WI38 (cell line): ENCODE measurements at regions not wholly inside any gene's neighbourhood (a gene's known extent, or its start where the extent isn't known, plus 50 kb on each side); places are given as distances from the start of the nearest gene placed in this dataset.
"Not testable (repeated sequence)": the region's sequence is repeated elsewhere in the genome, so short reads cannot be mapped to it uniquely, and the experiment has no call there.

Source experiments
- H3K4me3 ChIP-seq: 2 replicates; pipeline ENCODE4 v1.5.1; 2011; ENCODE audit warnings: low read depth, mild to moderate bottlenecking, control low read depth, low read length
- CTCF ChIP-seq: IDR thresholded peaks from 2 replicates; pipeline ENCODE4 v1.5.1; 2012; ENCODE audit warnings: low read depth, mild to moderate bottlenecking, control low read depth, low read length

DNA sequence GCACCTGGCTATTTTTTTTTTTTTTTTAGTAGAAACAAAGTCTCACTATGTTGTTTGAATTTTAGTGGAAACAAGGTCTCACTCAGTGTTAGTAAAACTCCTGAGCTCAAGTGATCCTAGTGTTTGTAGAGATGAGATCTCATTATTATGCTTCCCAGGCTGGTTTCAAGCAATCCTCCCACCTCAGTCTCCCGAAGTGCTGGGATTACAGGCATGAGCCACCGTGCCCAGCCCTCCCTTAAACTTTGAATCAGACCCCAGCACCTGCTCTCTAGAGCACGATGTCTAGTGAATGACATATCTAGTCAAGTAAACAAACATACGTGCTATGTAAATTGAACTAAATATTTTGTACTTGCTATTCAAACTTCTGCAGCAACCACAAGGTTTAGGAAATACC is 105.6 kb upstream of the MYO3A start:
- TF ChIP-seq CTCF, result no peak
- H3K4me3 ChIP-seq, result no peak overlapping the region

- H3K4me3 ChIP-seq, result no peak overlapping the region
- no peak for TF ChIP-seq CTCF
Measured at GRCh38 chr10:25831080-25831479, 102.9 kb upstream of the MYO3A start.

DNA sequence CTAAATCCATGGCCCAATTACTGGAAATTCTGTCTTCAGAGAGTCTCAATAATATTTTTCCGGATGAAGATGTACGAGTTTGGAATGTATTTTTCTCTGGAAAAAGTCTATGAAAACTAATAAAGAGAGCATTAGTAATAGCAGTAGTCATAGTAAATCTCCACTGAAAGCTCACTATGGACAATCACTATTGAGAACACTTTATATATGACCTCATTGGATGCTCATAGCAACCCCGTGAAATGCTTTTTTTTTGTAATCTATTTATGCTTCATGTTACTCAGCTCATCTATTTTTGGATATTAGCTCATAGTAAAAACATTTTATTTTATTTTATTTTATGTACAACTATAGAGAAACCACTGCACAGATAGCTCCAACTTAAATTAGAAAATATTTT is 94.3 kb upstream of the MYO3A start:
- no peak overlapping the region for H3K4me3 ChIP-seq
- TF ChIP-seq CTCF, result no peak

- not testable (repeated sequence) for H3K4me3 ChIP-seq
Measured at GRCh38 chr10:25840875-25841274, 93.2 kb upstream of the MYO3A start.

GRCh38 chr10:25842146-25842545 is 91.9 kb upstream of the MYO3A start:
- no peak for TF ChIP-seq CTCF
- no peak overlapping the region for H3K4me3 ChIP-seq

DNA sequence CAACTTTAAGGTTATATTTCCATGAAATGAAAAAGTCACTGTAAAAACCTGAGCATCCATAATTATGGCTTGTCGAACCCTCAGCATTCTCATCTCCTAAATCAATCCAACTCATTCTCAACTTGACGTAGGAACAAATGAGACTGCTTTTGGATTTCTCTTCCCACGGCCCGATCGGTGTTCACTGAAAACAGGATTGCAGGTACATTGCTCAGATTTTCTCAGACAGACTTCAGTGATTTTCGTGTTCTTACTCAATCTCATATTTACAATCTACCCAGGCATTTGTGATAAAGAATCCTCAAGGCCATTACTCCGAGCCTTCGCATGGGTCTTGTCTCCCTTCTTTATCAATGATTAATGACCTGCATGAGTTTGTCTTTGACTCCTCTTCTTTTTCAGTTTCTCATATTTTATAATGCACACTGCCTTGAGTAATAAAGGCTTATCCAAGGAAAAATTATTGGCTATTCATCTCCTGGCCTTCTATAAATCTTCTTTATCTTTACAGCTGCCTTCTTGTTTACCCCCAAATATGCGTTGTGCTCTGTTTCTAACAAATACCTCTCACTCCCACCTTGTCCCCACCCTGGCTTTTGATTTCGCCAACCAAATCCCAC is 90.4 kb upstream of the MYO3A start:
- TF ChIP-seq CTCF, result no peak
- H3K4me3 ChIP-seq, result no peak overlapping the region

DNA sequence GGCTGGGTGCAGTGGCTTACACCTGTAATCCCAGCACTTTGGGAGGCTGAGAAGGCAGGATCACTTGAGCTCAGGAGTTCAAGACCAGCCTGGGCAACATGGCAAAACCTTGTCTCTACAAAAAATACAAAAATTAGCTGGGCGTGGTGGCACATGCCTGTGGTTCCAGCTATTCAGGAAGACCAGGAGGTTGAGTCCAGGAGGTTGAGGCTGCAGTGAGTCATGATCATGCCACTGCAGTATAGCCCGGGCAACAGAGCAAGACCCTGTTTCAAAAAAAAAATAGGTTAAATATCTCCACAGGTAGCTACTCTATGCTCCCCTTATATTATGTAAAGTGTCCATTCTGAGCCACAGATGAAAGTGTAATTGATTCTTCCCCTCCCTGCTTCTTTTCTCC is 89.3 kb upstream of the MYO3A start:
- not testable (repeated sequence) for H3K4me3 ChIP-seq

DNA sequence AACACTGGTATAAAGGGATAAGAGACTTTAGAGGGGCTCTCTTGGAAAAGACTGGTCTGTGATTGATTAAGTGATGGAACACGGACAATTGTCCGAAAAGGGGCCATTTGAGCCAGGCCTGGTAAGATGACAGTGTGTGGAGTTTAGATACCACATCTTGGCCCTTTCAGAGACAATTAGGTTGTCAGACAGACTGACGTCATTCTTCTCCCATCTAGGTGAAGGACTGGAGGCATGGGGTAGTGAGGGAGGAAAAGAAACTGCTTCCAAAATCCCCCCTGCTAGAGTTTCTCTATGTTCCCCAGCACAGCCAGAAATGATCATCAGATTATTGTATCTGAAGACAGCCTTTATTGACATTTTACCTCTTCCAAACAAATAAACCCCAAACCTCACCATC is 84.8 kb upstream of the MYO3A start:
- H3K4me3 ChIP-seq, result no peak overlapping the region
- no peak for TF ChIP-seq CTCF
